T-helper 2 cell (primary cell): ENCODE measurements at regions not wholly inside any gene's neighbourhood (a gene's known extent, or its start where the extent isn't known, plus 50 kb on each side); places are given as distances from the start of the nearest gene placed in this dataset.

Experiments
- DNase-seq, 5 experiments: peaks; one replicate each; pipeline versions ENCODE4 v3.0.0 to v3.0.0-alpha.2; 2012 to 2022

DNA sequence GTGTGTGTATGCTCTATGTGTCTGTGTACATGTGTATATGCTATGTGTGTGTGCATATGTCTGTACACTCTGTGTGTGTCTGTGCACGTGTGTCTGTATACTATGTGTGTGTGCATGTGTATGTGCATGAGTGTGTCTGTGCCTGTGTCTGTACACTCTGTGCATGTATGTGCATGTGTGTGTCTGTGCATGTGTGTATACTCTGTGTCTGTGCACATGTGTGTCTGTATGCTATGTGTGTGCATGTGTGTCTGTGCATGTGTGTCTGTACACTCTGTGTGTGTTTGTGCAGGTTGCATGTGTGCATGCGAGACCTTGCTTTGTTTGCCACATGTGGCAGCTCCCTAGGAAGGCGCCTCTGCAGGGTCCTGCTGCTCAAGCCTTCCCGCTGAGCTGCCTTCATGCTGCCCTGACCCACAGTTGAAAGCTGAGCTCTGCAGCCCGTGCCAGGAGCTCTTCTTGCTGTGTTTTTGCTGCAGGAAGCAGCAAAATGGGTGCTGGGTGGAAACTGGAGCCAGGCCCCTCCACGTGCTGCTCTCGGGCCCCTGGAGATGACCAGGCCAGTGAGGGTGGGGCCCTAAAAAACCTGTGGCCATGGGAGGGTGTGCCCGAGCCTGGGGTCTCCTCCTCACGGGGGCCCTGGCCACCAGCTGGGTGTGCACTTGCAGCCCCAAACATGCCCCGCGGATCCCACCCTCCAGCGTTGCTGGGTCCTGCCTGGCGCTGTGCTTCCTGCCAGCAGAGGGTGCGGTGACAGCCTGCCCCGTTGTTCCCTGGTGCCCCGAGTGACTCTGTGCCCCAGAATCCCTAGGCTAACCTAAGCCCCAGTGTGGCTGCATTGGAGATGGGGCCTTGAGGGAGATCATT lies 109.1 kb downstream of the DACT2 start:
- DNase-seq = no peak

DNA sequence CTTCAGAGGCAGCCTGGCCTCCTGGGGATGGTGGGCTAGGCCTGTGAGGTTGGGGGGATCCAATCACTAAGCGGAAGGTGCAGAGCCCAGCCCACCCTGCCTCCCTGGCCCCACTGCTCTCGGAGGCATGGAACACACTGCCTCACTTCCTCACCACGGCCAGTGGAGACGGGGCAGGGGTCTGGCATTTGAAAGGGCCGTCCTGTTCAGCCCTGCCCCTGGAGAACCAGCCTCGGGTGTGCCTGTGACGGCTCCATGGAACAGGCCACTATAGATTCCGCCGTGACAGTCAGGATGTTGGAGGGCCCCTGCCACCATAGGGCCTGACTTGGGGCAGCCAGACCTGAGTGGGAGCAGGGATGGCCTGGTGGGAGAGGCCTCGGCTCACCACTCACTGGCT lies 110.2 kb downstream of the DACT2 start:
- DNase-seq = no peak

DNA sequence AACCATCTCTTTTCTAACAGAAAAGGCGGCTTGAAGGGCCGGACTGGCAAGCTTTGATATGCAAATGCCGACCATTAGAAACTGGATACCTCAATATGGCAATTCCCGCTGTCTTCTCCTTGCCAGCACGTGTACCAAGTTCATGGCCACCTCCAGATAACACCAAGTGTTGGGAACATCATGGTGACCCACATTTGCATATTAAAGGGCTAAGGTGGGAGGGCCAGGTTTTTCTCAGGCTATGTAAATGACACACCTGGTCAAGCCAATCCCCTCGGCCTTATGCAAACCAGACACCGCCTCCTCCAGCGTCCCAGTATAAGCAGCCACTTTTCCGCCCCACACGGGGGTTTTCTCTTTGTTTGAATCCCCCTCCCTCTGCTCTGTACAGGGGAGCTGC lies 110.7 kb downstream of the DACT2 start:
- DNase-seq = no peak

DNA sequence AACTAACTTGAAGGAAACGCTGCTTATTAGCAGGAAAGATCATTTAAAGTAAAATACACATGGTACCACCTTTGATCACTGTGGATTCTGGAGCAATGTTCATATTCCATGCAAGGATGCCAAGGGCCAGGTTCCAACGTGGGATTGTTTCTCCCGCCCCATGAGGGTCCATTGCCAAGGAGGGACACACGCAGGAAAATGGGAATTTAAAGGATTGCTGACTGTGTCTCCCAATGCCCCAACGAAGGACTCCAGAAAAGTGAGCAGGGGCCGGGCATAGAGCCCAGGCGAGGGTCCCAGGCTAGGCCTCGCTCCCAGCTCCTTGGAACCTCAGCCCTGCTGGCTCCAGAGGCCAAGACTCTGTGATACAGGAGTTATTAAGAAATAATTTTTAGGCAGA lies 111.2 kb downstream of the DACT2 start:
- no peak for DNase-seq

DNA sequence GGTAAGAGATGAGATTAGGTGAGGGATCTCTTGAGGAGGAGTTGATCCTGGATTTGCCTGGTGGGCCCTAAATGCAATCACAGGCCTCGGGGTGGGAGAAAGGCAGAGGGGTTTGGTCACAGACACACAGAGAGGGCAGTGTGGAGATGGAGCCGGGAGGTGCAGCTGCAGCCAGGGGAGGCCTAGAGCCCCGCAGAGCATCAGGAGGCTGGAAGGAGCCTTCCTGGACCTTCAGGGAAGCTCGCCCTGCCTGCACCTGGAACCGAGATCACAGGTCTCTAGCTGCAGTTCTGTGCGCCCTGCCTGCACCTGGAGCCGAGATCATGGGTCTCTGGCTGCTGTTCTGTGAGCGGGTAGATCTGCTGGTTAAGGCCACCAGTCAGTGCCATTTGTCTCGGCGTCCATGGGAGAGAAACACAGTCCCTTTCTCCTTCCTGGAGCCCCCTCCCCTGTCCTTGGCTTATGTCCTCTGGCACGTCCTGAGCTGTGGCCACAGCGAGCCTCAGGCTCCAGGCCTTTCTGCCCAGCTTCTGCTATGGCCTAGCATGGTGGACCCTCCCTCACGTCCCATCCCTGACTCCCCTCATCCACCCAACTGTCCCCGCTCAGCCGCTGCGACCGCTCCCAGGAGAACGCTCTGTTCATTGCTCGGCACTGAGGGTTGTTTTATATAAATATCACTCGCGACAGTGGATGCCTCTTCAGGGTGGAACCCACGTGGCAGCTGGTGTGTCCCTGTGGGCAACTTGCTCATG lies 112.0 kb downstream of the DACT2 start:
- no peak for DNase-seq

DNA sequence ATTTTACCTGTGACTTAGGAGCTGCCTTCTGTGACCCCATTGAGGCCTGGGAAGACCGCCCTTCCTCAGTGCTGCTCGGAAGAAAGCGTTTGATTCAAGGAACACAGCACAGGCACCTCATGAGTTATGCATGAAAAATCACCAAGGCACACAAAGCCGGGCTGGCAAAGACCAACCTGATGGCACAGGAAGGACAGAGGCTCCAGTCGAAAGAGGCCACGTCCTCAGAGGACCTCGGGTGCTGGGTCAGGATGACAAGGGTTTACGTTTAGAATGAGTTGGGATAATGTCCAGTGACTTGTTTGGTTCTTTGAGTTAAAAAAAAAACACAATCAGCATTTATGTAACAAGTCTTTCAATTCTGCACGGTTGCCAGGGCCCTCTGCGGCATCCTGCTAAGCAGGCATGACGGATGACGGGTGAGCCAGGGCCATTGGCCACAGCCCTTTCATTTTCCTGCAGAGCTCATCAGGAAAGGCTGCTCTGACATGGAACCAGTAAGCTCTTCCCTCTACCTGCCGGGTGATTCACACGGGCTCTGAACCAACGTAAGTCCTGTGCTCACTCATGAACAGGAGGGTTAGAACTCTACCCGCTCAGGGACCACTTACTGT lies 112.8 kb downstream of the DACT2 start:
- DNase-seq = no peak

DNA sequence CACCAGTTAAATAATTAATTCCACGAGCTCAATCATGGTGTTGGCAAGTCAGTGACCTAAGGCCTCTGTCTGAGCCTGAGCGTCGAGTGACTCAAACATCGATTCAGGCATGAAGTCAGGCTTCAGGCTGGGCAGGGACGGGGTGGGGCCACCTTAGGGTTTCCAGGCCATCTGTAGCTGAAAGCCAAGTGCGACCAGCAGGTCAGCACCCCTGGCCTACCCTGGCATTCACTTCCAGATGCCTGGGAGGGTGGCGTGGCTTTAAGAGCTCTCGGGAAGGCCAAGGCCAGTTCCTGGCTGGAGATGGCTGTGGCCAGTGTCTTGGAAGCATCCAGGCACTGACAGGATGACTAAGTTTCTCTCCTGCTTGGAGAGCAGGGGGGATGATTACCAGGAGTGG lies 113.4 kb downstream of the DACT2 start:
- no peak for DNase-seq

DNA sequence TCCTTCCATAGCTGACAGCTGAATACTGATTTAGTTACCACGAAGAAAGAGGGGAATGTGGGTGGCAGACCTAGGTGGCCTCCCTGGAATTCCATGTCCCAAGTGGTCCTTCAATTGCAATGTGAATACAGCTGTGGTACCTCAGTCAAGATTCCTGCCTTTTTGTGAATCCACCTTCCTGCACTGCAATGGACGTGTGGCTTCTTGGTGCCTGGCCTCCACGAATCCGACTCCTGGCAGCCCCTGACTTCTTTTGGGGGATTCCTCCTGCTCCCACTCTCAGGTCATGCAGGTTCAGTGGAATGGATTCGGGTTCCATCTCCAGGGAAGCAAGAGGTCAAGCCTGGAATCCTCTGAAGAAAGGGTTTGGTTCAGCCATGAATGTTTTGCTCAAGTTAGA lies 117.8 kb downstream of the DACT2 start:
- DNase-seq = no peak

DNA sequence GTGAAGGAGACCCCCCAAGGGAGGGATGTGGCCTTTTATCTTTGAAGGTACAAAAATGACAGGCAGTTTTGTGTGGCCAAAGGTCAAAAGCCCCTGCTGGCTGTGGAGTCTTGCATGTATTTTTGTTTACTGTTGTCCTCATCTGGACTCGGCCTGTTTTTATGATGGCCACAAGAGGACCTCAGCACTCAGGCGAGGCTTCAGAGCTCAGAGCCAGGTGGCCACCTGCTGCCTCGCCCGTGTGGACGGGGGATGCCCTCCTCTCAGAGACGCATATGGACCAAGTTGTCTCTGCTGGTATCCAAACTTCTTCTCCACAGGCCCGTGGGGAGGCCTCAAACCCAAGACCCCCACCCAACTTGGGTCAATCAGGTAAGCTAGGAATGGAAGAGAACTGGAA lies 118.2 kb downstream of the DACT2 start:
- no peak for DNase-seq

DNA sequence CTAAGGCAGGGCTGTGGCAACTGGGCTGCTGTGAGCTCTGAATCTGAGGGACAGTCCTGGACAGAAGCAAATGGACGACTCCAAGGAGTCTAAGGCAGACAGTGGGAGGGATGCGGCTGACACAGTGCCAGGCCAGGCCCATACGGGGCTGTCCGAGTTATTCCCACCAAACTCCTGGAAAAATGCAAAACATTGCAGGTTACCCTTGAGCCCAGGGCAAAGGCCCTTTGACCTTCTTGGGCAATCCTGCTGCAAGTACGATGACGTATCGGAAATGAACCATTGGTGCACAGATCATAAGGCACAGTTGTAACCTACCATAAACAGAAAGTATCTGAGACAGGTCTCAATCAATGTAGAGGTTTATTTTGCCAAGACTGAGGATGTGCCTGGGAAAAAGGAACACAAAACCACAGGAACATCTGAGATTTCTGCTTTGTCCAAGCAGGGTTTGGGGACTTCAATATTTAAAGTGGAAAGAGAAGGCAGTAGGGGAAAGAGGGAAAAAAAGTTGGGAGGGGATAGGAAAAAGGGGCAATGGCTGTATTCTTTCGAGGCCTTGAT lies 118.9 kb downstream of the DACT2 start:
- no peak for DNase-seq

DNA sequence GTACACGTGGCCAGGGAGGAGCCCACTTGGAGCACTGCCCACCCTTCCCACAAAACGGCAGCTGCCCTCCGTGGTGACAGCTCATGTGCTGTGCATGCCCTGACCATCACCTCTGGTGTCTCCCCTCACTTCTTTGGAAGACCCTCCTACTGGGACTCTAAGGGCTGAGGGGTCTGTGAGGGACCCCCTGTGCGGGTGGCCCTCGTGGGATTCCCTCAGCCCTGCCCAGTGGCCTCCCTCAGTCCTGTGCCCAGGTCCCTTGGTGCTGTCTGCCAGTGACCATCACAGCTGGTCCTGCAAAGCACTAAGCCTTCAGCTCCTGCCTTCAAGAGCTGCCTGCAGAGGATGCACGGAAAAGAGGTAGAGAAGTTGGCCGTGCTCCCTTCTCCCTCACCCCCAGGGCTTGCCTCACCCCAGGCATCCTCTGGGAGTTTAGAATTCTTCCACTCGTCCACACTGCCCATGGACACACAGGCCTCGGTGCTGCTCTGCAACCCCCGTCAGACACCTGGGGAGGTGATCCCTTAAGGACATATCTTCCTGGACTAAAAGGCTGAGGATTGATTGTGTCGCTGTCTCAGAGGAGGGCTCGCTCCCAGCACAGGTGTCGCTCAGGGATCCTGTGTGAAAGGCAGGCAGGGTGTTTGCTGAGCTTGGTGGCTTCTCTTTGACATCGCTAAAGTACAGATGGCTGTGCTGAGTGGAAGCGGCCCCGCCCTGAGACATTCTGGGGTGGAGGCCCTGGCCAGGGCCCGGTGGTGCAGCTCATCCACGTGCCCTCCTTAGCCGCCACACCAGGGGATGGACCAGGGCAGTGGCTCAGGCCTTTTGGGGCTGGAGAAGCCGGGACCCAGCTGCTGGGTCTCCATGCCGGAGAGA lies 119.5 kb upstream of the FRMD1 start:
- DNase-seq = no peak

DNA sequence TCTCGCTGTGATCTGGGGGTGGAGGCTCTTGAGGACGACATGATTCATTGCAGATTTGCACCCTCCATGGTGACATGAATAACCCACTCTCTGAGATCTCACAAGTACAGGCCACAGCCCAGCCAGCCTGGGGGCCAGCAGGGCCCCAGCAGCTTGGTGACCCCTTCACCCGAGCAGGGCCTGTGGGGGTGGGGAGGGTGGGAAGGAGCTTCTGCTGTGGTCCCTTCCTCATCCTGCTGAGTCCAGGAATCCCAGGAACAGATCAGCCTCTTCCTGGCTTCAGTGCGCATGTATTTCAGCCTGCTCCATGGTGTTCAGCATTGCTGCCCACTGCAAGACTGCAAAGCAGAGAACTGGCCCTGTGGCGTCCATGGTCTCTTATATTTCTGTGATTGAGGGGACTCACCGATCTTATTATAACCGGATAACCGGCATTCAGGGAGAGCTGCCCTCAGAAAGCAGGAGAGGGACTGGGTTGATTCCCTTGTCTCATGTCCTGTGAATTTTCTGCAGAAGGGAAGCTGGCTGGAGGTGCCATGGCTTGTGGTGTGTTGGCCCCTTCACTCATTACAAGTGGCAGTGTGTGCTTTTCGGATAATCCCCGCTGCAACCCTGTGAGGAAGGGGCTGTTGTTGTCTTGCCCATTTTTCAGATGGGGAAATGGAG lies 118.8 kb upstream of the FRMD1 start:
- no peak for DNase-seq

DNA sequence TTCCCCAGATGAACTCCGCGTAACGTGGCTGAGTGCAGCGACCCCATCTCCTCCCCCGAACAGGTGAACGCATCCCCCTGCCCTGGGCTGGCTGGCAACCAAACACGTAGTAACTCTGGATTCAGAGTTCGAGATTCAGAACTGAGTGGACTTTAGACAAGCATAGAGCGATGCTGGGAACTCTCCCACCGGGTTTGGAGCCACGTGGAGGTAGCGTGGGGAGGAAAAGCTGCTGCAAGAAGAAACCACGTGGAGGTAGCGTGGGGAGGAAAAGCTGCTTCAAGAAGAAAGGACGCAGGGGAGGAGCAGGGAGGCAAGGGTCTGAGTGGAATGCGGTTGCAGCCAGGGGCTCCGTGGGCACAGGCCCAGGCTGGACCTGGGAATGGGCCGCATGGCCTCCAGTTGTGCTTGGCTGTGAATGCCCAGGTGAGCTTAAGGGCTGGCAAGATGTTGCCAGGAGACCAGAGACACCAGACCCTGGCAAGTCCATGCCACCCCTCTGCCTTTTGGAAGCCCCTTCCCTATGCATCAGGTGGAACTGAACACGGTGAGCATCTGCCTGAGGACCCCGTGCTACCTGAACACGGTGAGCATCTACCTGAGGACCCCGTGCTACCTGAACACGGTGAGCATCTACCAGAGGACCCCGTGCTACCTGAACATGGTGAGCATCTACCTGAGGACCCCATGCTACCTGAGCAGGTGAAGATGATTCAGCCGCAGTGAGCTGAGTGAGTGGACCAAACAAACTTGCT lies 118.0 kb upstream of the FRMD1 start:
- no peak for DNase-seq

DNA sequence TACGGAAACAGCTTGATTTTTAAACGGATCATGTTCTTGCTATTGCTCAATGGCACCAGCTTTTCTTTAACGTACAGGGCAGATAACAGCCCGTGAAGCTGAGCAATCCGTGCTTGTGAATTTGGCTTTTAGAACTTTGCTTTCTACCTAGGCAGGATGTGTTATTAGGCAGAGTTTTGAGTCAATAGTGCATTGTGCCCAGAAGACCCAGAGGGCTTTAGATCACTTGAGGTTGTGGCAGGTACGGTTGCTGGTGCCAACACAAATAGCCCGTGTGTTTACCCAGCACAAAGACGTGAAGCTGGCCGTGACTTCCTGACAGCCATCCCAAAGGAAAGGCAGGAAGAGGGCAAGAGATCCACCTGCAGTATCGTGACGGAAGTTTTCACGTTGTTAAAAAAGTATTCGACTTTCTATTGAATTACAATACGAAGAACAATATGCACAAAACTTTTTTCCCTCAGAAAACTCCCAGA lies 117.4 kb upstream of the FRMD1 start:
- no peak for DNase-seq

DNA sequence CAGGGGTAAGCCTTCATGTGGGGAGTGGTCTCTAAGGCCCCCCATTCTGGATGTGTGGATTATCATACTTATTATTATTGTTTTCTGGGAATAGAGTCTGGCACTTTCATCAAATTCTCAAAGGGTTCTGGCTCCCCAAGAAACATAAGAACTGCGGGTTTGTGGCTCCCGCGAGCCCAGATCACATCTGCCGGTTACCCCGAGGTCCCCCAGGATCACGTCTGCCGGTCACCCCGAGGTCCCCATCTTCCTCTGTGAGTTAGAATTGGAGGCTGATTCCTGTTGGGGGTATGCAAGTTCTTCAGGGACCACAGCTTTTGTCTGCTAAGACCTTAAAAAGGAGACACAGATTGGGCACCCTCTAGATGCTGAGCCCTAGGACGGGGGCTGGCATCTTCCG lies 116.7 kb upstream of the FRMD1 start:
- DNase-seq = no peak

DNA sequence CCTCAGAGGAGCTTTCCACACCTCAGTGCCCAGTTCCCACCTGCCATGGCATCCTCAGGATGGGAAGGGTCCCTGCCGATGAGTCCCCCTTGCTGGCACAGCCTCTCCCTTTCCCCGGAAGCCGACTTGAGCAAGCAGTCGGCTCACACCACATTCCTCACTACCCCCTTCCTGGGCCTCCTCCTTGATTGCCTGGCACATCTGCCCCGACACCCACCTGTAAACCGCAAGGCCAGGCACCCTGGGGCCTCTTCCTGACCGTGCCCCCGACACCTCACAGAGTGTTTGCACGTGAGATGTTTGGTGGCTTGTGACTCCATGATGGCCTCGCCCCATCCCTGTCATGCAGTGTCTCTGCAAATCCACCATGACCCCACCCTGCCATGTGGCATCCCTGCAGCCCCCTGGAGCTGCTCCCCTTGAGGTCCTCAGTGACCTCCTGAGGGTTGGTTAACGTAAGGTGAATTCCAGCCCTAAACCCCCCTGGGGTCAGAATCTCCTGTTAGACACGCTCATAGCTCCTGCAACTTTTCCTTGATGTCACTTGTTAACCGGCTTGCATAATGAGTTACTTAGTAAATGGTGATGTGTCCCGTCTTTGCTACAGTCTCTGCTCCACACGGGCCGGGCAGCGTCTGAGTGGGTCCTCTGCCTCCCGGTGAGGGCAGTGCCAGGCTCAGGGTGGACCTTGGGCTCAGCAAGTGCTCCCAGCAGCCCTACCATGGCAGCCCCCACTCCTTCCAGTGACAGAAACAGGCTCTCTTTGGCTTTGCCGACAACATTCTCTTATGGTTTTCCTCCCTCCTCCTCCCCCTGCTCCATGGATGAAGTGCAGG lies 115.9 kb upstream of the FRMD1 start:
- DNase-seq = no peak

DNA sequence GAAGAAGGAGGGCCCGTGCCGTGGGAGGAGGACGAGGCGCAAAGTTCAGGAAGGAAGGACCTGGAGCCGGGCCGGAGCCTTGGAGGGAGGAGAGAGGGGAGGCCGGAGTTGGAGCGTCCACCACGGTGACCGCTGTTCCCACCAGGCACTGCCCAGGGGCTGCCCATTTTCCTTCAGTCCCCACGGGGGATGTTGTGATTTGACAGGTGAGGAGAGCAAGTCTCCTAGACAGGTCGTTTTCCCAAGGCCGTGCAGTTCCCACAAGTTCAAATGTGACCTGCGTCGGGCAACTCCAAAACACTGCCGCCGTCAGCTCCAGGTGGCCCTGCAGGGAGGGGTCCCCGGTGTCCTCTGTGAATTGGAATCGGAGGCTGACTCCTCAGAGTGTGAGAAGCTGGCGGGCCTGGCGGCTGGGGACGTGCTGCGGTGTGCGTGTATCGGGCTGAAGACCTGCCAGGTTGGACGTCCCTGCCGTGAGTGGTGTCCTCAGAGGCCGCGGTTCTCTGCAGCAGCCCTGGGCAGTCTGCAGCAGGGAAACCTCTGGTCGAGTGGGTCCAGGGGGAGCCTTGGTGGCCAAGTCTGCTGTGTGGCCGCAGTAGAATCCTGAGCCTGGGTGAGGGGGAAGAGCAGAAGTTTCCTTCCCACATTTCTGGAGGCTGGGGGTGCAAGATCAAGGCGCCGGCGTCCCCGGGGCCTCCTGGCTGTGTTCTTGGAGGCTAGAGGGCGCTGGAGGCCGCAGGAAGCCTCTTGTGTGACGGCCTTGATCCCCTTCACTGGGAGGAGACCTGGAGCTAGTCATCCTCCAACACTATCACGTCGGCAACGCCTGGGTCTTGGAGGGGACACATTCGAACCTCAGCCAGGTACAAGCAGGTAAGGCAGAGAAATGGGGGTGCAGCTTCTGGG lies 115.1 kb upstream of the FRMD1 start:
- DNase-seq = peak in 1 of 5 experiments; percentile 12

DNA sequence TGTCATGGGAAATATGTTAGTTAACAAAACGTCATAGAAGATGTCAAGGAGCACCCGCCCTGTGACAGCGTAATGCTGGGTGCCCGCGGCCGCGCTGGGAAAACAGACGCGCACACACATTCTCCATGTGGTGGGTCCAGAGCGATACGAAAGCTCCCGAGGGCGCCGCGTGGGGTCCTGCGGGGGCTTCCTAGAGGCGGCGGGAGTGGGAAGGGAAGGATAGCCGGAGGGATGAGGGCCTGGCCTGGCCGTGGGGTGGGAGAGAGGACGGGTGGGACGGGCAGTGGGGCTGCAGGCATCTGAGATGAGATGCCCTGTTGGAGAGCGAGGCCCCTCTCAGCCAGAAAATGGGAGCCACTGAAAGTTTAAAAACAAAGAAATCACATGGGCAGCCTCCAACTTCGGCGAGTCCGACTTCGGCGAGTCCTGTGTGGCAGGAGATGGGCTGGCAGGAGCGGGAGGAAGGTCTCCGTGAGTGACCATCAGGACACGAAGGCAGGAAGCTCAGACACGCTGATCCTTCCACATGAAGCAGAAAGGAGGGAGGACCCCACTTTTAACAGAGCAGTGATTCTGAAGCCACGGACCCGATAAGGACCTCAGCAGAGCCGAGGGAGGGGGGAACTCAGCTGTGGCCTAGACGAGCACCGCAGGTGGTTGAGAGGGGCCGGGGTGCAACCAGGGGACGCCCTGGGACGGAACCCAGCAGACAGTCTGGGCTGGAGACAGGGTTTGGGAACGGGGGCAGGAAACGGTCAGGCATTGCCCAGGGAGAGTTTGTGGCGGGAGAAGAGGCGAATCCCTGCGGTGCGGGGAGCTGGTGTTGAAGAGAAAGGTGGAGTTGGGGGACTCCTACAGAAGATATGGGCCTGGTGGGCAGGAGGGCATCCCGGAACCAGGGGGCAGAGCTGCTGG lies 114.1 kb upstream of the FRMD1 start:
- no peak for DNase-seq
